ENCODE measurements at regions not wholly inside any gene's neighbourhood (a gene's known extent, or its start where the extent isn't known, plus 50 kb on each side); places are given as distances from the start of the nearest gene placed in this dataset.

GRCh38 chr13:21884965-21885567, 214.2 kb downstream of the FGF9 start:
- TF ChIP-seq, protein P1, sequence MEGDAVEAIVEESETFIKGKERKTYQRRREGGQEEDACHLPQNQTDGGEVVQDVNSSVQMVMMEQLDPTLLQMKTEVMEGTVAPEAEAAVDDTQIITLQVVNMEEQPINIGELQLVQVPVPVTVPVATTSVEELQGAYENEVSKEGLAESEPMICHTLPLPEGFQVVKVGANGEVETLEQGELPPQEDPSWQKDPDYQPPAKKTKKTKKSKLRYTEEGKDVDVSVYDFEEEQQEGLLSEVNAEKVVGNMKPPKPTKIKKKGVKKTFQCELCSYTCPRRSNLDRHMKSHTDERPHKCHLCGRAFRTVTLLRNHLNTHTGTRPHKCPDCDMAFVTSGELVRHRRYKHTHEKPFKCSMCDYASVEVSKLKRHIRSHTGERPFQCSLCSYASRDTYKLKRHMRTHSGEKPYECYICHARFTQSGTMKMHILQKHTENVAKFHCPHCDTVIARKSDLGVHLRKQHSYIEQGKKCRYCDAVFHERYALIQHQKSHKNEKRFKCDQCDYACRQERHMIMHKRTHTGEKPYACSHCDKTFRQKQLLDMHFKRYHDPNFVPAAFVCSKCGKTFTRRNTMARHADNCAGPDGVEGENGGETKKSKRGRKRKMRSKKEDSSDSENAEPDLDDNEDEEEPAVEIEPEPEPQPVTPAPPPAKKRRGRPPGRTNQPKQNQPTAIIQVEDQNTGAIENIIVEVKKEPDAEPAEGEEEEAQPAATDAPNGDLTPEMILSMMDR (optimal IDR thresholded peaks at IDR 0.05 in 1 of 3, IDR thresholded peaks at IDR 0.05 in 1 of 3, conservative IDR thresholded peaks at IDR 0.05 in 1 of 3; ENCODE audit: extremely low read depth in 1 of 3, insufficient read depth in 2 of 3, low read length in 3 of 3) = no peak
- no peak for TF ChIP-seq EZH2 (IDR thresholded peaks at IDR 0.05; ENCODE audit: low read length)

Measured in keratinocyte (primary cell).